HG03378 (cell line): ENCODE measurements at regions not wholly inside any gene's neighbourhood (a gene's known extent, or its start where the extent isn't known, plus 50 kb on each side); places are given as distances from the start of the nearest gene placed in this dataset.
"Not testable (repeated sequence)": the region's sequence is repeated elsewhere in the genome, so short reads cannot be mapped to it uniquely, and the experiment has no call there.

Experiments
- ATAC-seq: cut with Tn5 transposase; IDR thresholded peaks from one replicate; pipeline ENCODE4 v1.9.1; 2021; ENCODE audit warnings: mild to moderate bottlenecking, moderate library complexity; ENCODE audit not compliant: unreplicated experiment

DNA sequence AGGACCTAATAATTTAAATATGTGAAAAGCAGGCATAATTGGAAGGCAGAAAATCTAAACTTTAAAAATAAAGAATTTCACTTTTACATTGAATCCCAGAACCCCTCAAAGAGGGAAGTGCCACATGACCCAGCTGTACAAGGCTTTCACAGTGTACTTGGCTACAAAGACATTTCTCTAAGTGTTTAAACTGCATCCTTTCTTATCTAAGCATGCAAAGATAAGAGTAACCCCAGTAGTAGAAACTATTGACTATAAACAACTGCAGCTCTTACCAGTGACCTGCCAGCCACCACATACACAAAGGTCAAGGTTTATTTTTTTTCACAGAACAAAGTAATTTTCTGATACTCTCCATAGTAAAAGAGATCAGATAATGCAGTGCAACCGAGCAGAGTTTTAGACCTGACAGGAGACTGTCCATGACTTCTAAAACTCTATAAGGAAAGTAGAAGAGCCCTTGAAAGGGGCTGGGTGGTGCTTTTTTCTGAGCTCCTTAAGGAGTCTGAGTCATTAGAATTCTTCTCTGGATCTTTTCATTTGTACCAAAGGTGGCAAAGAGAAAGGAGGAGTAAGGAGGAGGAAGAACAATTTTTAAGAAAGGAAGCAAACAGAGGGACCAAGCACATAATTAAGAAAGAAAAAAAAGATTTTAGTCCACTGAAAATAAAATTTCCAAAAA lies 750.6 kb downstream of the PRIM2 start:
- ATAC-seq: not testable (repeated sequence)

DNA sequence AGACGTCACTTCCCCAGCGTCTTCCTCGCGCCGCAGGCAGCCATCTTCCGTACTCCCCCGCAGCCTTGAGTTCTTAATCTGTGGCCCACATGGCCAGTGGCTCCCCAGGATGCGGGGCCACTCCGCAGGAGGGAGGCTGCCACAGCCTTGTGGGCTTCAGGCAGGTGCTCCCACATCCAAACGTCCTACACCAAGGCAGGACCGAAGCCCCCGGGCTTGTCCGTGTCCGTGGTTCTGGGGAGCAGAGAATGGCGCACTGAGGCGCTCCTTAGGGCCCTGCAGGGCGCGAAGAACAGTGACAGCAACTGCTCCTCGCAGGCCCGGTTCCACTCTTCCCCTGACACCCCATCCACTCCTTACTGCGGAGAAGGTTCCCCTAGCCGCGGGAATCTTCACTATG lies 755.8 kb downstream of the PRIM2 start:
- ATAC-seq: no peak

- ATAC-seq: not testable (repeated sequence)
Observed at GRCh38 chr6:58090067-58090466, 772.6 kb downstream of the PRIM2 start.

DNA sequence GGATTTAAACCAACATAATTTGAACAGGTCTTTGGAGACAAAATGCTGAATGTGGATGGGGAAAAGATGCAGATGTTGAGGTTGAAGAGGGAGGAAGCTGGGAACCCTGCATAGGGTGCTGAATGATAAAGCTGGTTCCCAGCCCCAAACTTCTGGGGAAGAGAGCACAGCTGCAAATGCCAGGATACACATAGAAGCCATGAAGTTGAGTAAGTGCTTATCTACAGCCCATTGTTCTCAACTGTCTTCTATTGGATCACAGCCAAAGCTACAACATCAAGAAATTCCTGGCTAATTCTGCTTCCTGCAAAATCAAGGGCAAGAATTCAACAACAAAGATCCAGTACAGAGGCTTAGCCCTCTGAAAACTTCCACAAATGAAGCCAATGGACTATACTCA lies 779.8 kb downstream of the PRIM2 start:
- not testable (repeated sequence) for ATAC-seq

GRCh38 chr6:58113960-58114359 lies 796.5 kb downstream of the PRIM2 start:
- no peak for ATAC-seq

DNA sequence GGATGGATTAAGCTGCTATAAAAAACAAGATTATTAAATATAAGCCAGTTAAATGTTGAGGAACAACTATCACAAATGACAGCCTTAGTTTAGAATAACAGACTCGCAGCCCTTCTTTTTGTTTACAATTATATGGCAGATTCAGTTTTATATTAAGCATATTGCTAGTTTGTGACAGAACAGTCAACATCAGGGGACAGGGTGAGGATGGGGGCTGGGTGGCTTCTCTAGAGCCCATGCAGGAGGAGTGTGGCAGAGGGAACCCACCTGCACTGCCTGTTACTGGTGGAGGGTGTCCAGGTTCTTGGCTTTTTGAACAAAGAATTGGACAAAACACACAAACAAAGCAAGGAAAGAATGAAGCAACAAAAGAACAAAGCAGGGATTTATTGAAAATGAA lies 799.7 kb downstream of the PRIM2 start:
- not testable (repeated sequence) for ATAC-seq

GRCh38 chr6:58121616-58122015 lies 804.2 kb downstream of the PRIM2 start:
- ATAC-seq: not testable (repeated sequence)

- ATAC-seq: not testable (repeated sequence)
Observed at GRCh38 chr6:58123770-58124169, 806.3 kb downstream of the PRIM2 start.

- ATAC-seq: not testable (repeated sequence)
Observed at GRCh38 chr6:58128549-58128948, 811.1 kb downstream of the PRIM2 start.

DNA sequence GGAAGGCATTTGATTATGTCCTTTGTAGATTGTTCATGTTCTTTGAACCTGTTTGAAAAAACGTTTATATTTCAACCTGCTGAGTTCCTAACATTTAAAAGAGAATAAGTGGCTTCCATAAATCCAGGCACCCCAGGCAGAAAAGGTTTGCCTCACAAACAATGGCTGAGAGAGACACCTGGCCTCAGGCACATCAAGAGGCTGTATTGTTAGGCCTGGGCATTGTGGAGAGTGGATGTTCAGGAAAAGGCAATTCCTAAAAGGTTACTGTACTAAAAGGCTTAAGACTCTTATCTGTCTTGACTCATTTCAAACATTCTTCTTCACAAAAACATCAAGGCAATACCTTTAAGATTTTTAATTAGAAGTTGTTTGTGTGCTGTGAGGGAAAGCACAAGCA lies 811.7 kb downstream of the PRIM2 start:
- not testable (repeated sequence) for ATAC-seq

GRCh38 chr6:58139746-58140145 lies 822.3 kb downstream of the PRIM2 start:
- ATAC-seq: not testable (repeated sequence)

- not testable (repeated sequence) for ATAC-seq
Observed at GRCh38 chr6:58171025-58171424, 853.6 kb downstream of the PRIM2 start.

GRCh38 chr6:58181557-58182065 lies 864.2 kb downstream of the PRIM2 start:
- ATAC-seq: peak; percentile 65

- not testable (repeated sequence) for ATAC-seq
Observed at GRCh38 chr6:58185300-58185699, 867.9 kb downstream of the PRIM2 start.

DNA sequence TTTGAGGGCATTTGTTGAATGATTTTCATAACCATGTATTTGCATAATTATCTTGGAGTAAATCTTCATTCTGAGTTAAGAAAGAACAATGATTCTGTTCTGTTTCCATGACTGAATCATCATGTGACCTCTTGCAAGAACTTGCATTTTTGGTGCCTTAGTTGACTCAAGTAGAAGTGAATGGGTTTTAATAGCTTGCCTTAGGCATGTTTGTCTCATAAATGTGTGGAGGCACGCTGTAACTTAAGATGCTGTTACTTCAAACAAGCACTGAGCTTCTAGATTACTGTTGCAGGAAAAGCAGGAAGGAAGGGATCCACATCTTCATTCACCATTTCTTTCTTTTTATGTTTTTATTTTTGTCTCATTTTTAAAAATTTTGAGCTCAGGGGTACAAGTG lies 875.8 kb downstream of the PRIM2 start:
- not testable (repeated sequence) for ATAC-seq

DNA sequence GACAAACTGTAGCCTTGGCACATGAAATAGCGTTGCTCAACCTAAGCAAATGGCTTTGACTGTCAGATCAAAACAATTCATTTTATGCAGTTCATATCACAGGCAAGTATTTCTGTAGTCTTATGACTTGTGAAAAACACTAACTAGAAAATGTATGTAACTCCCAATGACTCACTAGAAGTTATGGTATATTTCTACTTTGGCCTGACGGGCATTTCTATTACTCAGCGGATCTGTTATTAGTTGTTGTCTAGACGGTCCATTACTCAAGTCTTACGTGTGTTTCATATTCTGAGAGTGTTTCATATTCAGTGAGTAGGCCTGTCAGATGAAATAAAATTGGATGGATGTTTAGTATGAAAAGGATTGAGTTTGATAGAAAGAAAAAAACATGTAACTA lies 880.9 kb downstream of the PRIM2 start:
- no peak for ATAC-seq

- ATAC-seq: not testable (repeated sequence)
Observed at GRCh38 chr6:58237124-58237523, 919.7 kb downstream of the PRIM2 start.

- ATAC-seq: not testable (repeated sequence)
Observed at GRCh38 chr6:58238421-58238820, 921.0 kb downstream of the PRIM2 start.

GRCh38 chr6:58257625-58258024 lies 940.2 kb downstream of the PRIM2 start:
- ATAC-seq: not testable (repeated sequence)

DNA sequence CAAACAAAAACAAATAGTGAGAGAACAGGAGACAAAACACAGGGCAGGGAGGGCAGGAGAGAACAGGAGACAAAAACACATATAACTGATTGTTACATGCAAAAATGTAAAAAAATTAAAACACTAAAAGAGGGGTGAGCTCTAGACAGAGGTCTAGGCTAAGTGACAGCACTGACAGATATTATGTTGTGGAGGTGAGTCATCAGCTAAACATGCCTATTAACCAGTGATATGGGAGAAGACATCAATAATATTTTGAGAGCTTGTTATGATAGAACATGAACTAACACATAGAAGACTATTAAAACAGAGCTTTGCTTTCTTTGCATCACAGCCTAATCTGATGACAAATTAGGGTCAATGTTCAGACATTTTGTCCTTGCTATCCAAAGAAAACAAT lies 972.7 kb downstream of the PRIM2 start:
- no peak for ATAC-seq

GRCh38 chr6:58291319-58291718 lies 973.9 kb downstream of the PRIM2 start:
- not testable (repeated sequence) for ATAC-seq

DNA sequence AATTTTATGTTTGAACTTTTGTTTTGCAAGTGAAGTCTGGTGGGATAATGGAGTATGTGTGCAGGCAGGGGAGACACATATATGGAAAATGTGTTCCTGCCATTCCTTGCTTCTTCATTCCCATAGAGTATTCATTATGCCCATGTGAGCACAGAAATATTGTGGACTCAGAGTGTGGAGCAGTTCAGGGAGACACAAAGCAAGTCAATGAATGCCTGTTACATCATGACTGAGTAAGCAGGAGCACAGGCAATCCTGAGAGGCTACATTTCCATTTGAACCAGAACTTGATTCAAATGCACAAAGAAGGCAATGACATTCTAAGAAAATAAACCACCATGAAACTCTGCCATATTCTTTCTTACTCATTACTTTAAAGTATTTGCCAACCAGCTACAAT lies 990.5 kb downstream of the PRIM2 start:
- not testable (repeated sequence) for ATAC-seq

- ATAC-seq: not testable (repeated sequence)
Observed at GRCh38 chr6:58332108-58332507, 1014.7 kb downstream of the PRIM2 start.
